ENCODE measurements at regions not wholly inside any gene's neighbourhood (a gene's known extent, or its start where the extent isn't known, plus 50 kb on each side); places are given as distances from the start of the nearest gene placed in this dataset.

- TF ChIP-seq CTCF (IDR thresholded peaks at IDR 0.05; ENCODE audit: extremely low read depth, missing control alignments) = no peak
- DNase-seq (ENCODE audit: low spot score) = no peak
Measured at GRCh38 chr14:78074561-78074960, 95.6 kb upstream of the NRXN3 start.

- TF ChIP-seq CTCF (IDR thresholded peaks at IDR 0.05; ENCODE audit: extremely low read depth, missing control alignments) = no peak
- no peak for DNase-seq (ENCODE audit: low spot score)
Measured at GRCh38 chr14:78075033-78075432, 95.1 kb upstream of the NRXN3 start.

GRCh38 chr14:78075555-78076277, 94.5 kb upstream of the NRXN3 start:
- no peak for TF ChIP-seq CTCF (IDR thresholded peaks at IDR 0.05; ENCODE audit: extremely low read depth, missing control alignments)
- no peak for DNase-seq (ENCODE audit: low spot score)

GRCh38 chr14:78081245-78081644, 88.9 kb upstream of the NRXN3 start:
- TF ChIP-seq CTCF (IDR thresholded peaks at IDR 0.05; ENCODE audit: extremely low read depth, missing control alignments) = no peak
- no peak for DNase-seq (ENCODE audit: low spot score)

- TF ChIP-seq CTCF (IDR thresholded peaks at IDR 0.05; ENCODE audit: extremely low read depth, missing control alignments) = no peak
- no peak for DNase-seq (ENCODE audit: low spot score)
Measured at GRCh38 chr14:78083837-78084236, 86.3 kb upstream of the NRXN3 start.

GRCh38 chr14:78086342-78086741, 83.8 kb upstream of the NRXN3 start:
- TF ChIP-seq CTCF (IDR thresholded peaks at IDR 0.05; ENCODE audit: extremely low read depth, missing control alignments) = no peak
- no peak for DNase-seq (ENCODE audit: low spot score)

- no peak for DNase-seq (ENCODE audit: low spot score)
- TF ChIP-seq CTCF (IDR thresholded peaks at IDR 0.05; ENCODE audit: extremely low read depth, missing control alignments) = no peak
Measured at GRCh38 chr14:78088916-78089315, 81.3 kb upstream of the NRXN3 start.
